Neural cell (in vitro differentiated cells): ENCODE measurements at regions not wholly inside any gene's neighbourhood (a gene's known extent, or its start where the extent isn't known, plus 50 kb on each side); places are given as distances from the start of the nearest gene placed in this dataset.
A peak's percentile ranks its signal among the peaks of the same experiment; 100 is the strongest.

Experiments
- H2AFZ ChIP-seq: fragments of 200-600, 300-800 bp; sonication (generic), shearing (Covaris generic); 2 replicates; pipeline ENCODE4 v1.6.0; 2014; ENCODE audit warnings: low read depth, mild to moderate bottlenecking, antibody characterized with exemption, low read length, moderate library complexity
- H3F3A ChIP-seq: fragments of 200-600 bp; shearing (Covaris generic); 2 replicates; pipeline ENCODE4 v1.6.1; 2016; ENCODE audit warnings: mild to moderate bottlenecking, moderate library complexity, mixed read lengths, antibody characterized with exemption, low read length; ENCODE audit not compliant: insufficient read depth, poor library complexity, severe bottlenecking
- H3K27ac ChIP-seq: fragments of 200-600, 300-800 bp; sonication (generic), shearing (Covaris generic); 2 replicates; pipeline ENCODE4 v1.5.1; 2014; ENCODE audit warnings: mild to moderate bottlenecking, low read length, moderate library complexity
- H3K27me3 ChIP-seq: fragments of 300-800, 200-600 bp; sonication (generic), shearing (Covaris generic); 2 replicates; pipeline ENCODE4 v1.6.0; 2014; ENCODE audit warnings: mild to moderate bottlenecking, low read depth, low read length, moderate library complexity; ENCODE audit not compliant: insufficient read depth
- H3K36me3 ChIP-seq: fragments of 300-800, 200-600 bp; sonication (generic), shearing (Covaris generic); 2 replicates; pipeline ENCODE4 v1.5.1; 2014; ENCODE audit warnings: mild to moderate bottlenecking, antibody characterized with exemption, low read length, moderate library complexity; ENCODE audit not compliant: insufficient read depth
- H3K4me2 ChIP-seq: fragments of 300-800, 200-600 bp; sonication (generic), shearing (Covaris generic); 2 replicates; pipeline ENCODE4 v1.6.0; 2014; ENCODE audit warnings: mild to moderate bottlenecking, low read length
- H3K4me3 ChIP-seq: fragments of 300-800, 200-600 bp; sonication (generic), shearing (Covaris generic); 2 replicates; pipeline ENCODE4 v1.5.1; 2014; ENCODE audit warnings: mild to moderate bottlenecking, low read length, moderate library complexity
- H3K79me2 ChIP-seq: fragments of 200-600 bp; shearing (Covaris generic); replicated peaks from 2 replicates; pipeline ENCODE4 v1.6.0; 2014; ENCODE audit warnings: mild to moderate bottlenecking, low read length, moderate library complexity; ENCODE audit not compliant: insufficient read depth
- H3K9ac ChIP-seq: fragments of 300-800, 200-600 bp; sonication (generic), shearing (Covaris generic); 2 replicates; pipeline ENCODE4 v1.6.1; 2016; ENCODE audit warnings: mild to moderate bottlenecking, low read length, mixed read lengths
- H3K9me2 ChIP-seq: fragments of 200-600 bp; shearing (Covaris generic); 2 replicates; pipeline ENCODE4 v1.6.1; 2016; ENCODE audit warnings: mild to moderate bottlenecking, low read length, mixed read lengths; ENCODE audit not compliant: insufficient read depth
- H3K9me3 ChIP-seq: fragments of 200-600, 300-800 bp; sonication (generic), shearing (Covaris generic); 2 replicates; pipeline ENCODE4 v1.6.1; 2016; ENCODE audit warnings: mild to moderate bottlenecking, mixed run types, low read length, moderate library complexity, mixed read lengths
- H4K20me1 ChIP-seq: fragments of 200-600 bp; shearing (Covaris generic); 2 replicates; pipeline ENCODE4 v1.6.1; 2016; ENCODE audit warnings: mild to moderate bottlenecking, mixed run types; ENCODE audit not compliant: insufficient read depth
- CTCF ChIP-seq: fragments of 450-650 bp; IDR thresholded peaks from 2 replicates; pipeline ENCODE4 v1.5.1; 2014; ENCODE audit warnings: antibody characterized with exemption, mild to moderate bottlenecking, moderate library complexity; ENCODE audit not compliant: poor library complexity, severe bottlenecking
- EP300 ChIP-seq: fragments of 450-650 bp; conservative IDR thresholded peaks from 2 replicates; pipeline ENCODE4 v1.6.1; 2014; ENCODE audit warnings: antibody characterized with exemption, mild to moderate bottlenecking, moderate library complexity; ENCODE audit not compliant: poor library complexity, severe bottlenecking
- EZH2 ChIP-seq: fragments of 200-600, 300-800 bp; shearing (Covaris generic), sonication (generic); IDR thresholded peaks from 2 replicates; pipeline ENCODE4 v1.6.1; 2014; ENCODE audit warnings: antibody characterized with exemption, low read length, borderline replicate concordance, mild to moderate bottlenecking; ENCODE audit not compliant: insufficient read depth, poor library complexity, severe bottlenecking
- MXI1 ChIP-seq: fragments of 450-650 bp; conservative IDR thresholded peaks from 2 replicates; pipeline ENCODE4 v1.6.1; 2014; ENCODE audit warnings: antibody characterized with exemption, mild to moderate bottlenecking; ENCODE audit not compliant: poor library complexity, severe bottlenecking
- POLR2AphosphoS5 ChIP-seq: IDR thresholded peaks from 2 replicates; pipeline ENCODE4 v1.6.1; 2012
- RAD21 ChIP-seq: fragments of 450-650 bp; conservative IDR thresholded peaks from 2 replicates; pipeline ENCODE4 v1.6.1; 2014; ENCODE audit warnings: antibody characterized with exemption, mild to moderate bottlenecking, moderate library complexity
- REST ChIP-seq: IDR thresholded peaks from 2 replicates; pipeline ENCODE4 v1.6.1; 2012; ENCODE audit warnings: borderline replicate concordance
- SMC3 ChIP-seq: fragments of 450-650 bp; conservative IDR thresholded peaks from 2 replicates; pipeline ENCODE4 v1.6.1; 2014; ENCODE audit warnings: antibody characterized with exemption, mild to moderate bottlenecking, moderate library complexity; ENCODE audit not compliant: poor library complexity
- TAF1 ChIP-seq: IDR thresholded peaks from 2 replicates; pipeline ENCODE4 v1.6.1; 2012; ENCODE audit warnings: low read depth

GRCh38 chr17:36721560-36722120 lies 120.3 kb downstream of the MRM1 start:
- no peaks in the 10 kb centered on the region for H3K9me3 ChIP-seq
- no peak for TF ChIP-seq POLR2AphosphoS5
- TF ChIP-seq REST = peak; percentile 45
- peak overlapping the region; percentile 60 for H3K4me3 ChIP-seq
- peak overlapping the region; percentile 56 for H3K9ac ChIP-seq
- no peaks in the 10 kb centered on the region for H3F3A ChIP-seq
- no peaks in the 10 kb centered on the region for H3K79me2 ChIP-seq
- H3K4me2 ChIP-seq = peak overlapping the region; percentile 51
- H3K27ac ChIP-seq = peak overlapping the region; percentile 52
- H4K20me1 ChIP-seq = no peaks in the 10 kb centered on the region
- peaks cover 21% of the 10 kb centered on the region for H3K27me3 ChIP-seq
- no peaks in the 10 kb centered on the region for H3K9me2 ChIP-seq
- H3K36me3 ChIP-seq = no peaks in the 10 kb centered on the region
- peak overlapping the region; percentile 19 for H2AFZ ChIP-seq

GRCh38 chr17:36722121-36722902 lies 120.9 kb downstream of the MRM1 start:
- Histone ChIP-seq H3K9ac (peak overlapping the region; percentile 56), H3K9me2 (no peaks in the 10 kb centered on the region), H3K4me3 (peak overlapping the region; percentile 60), H3K79me2 (no peaks in the 10 kb centered on the region), H3K4me2 (peak overlapping the region; percentile 51), H3K27ac (peak overlapping the region; percentile 55), H3K27me3 (peaks cover 21% of the 10 kb centered on the region), H4K20me1 (no peaks in the 10 kb centered on the region), H3K36me3 (no peaks in the 10 kb centered on the region), H3F3A (no peaks in the 10 kb centered on the region), H3K9me3 (no peaks in the 10 kb centered on the region), H2AFZ (peak overlapping the region; percentile 40)
- no peak for TF ChIP-seq EP300
- TF ChIP-seq RAD21 = no peak
- TF ChIP-seq MXI1 = no peak
- peak; percentile 8 for TF ChIP-seq POLR2AphosphoS5
- TF ChIP-seq CTCF = no peak

- peaks cover 17% of the 10 kb centered on the region for H3K27me3 ChIP-seq
- H3K4me2 ChIP-seq = no peak overlapping the region
- peak overlapping the region; percentile 60 for H3K4me3 ChIP-seq
- no peaks in the 10 kb centered on the region for H3F3A ChIP-seq
- no peaks in the 10 kb centered on the region for H3K9me2 ChIP-seq
- H3K9me3 ChIP-seq = no peaks in the 10 kb centered on the region
- H3K36me3 ChIP-seq = no peaks in the 10 kb centered on the region
- no peaks in the 10 kb centered on the region for H3K79me2 ChIP-seq
- H3K27ac ChIP-seq = peak overlapping the region; percentile 55
- H3K9ac ChIP-seq = peak overlapping the region; percentile 56
- TF ChIP-seq SMC3 (no peak), CTCF (no peak), EP300 (no peak), REST (no peak), POLR2AphosphoS5 (no peak), TAF1 (no peak), MXI1 (no peak), RAD21 (no peak), EZH2 (no peak)
- H2AFZ ChIP-seq = peak overlapping the region; percentile 40
- H4K20me1 ChIP-seq = no peaks in the 10 kb centered on the region
These were observed 121.5 kb downstream of the MRM1 start for GRCh38 chr17:36722903-36723263.
